ENCODE measurements at regions not wholly inside any gene's neighbourhood (a gene's known extent, or its start where the extent isn't known, plus 50 kb on each side); places are given as distances from the start of the nearest gene placed in this dataset.

DNA sequence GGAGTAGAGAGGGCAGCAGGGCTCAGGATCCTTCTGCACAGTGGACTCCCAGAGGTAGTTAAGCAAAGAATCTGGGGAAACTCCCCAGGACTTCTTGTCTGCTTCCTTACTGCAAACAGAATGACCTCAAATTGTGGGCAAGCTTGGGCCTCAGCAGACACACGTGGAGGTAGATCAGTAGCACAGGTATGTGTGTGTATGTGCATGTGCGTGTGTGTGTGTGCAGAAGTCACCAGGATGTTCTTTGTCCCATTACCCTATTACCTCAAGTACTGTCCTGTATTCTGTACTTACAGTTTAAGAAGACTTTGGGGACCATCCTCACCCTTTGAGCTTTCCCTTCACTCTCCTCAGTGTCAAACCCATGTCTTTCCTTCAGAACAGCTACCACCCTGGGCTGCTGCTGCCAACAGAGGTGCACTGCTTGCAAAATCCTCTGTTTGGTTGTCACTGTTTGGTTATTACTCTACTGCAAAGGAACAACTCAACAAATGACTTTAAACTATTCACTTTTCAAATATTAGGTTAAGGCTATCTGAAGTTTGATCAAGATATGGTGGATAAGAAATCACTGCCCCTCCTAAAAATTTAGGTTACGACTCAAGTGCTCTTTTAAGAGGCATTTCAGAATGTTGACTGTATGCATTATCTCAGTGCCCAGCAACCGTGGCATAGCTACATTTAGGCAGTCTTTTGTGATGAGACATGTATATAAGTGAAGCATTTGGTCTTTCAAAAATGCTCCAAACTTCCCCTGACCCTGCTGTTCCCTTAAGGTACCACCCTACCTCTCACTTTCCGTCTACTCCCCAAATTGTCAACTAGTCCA, 78.2 kb upstream of the MBIP start (continued):
- TF ChIP-seq ZNF155 (tag by site-specific recombination; IDR thresholded peaks at IDR 0.05), result no peak
- TF ChIP-seq ZNF558 (tag by site-specific recombination; IDR thresholded peaks at IDR 0.05), result no peak
- TF ChIP-seq, protein P1, sequence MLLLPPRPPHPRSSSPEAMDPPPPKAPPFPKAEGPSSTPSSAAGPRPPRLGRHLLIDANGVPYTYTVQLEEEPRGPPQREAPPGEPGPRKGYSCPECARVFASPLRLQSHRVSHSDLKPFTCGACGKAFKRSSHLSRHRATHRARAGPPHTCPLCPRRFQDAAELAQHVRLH (tag by site-specific recombination; IDR thresholded peaks at IDR 0.05), result no peak
- no peak for TF ChIP-seq ZNF549 (tag by site-specific recombination; IDR thresholded peaks at IDR 0.05)
- TF ChIP-seq ZNF521 (tag by site-specific recombination; IDR thresholded peaks at IDR 0.05), result no peak
- no peak for TF ChIP-seq ZBTB48 (tag by site-specific recombination; IDR thresholded peaks at IDR 0.05)
- no peak for TF ChIP-seq ZNF169 (tag by site-specific recombination; IDR thresholded peaks at IDR 0.05)

DNA sequence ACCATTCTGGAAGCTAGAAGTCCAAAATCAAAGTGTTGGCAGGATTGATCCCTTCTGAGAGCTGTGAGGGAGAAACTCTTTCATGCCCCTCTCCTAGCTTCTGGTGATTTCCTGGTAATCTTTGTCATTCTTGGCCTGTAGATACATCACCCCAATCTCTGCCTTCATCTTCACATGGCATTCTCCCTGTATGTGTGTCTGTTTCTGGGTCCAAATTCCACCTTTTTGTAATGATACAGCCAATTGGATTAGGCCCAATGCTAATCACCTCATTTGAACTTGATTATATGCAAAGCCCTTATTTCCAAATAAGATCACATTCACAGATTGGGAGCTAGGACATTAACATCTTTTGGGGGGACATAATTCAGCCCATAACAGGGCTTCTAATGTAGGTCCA, 76.9 kb upstream of the MBIP start:
- no peak overlapping the region for H3K27ac ChIP-seq (ENCODE audit: extremely low read depth, low read depth, low read length)
- POLR2A ChIA-PET, result no interaction called here
- H3K9me3 ChIP-seq (ENCODE audit: control insufficient read depth, insufficient read depth, low read depth, low read length), result no peaks in the 10 kb centered on the region
- H3K4me1 ChIP-seq (ENCODE audit: control insufficient read depth, insufficient read depth, low read length), result no peaks in the 10 kb centered on the region
- H3K4me3 ChIP-seq (ENCODE audit: low read depth, low read length), result no peak overlapping the region
- CTCF ChIA-PET, result interaction anchor here (1.0 kb wide), 1 partner anchor 327 kb away, joined by 3 read pairs; no protein-coding TSS in a partner anchor
- no peaks in the 10 kb centered on the region for H3K36me3 ChIP-seq (ENCODE audit: control insufficient read depth in 2 of 2, insufficient read depth in 1 of 2, low read length in 2 of 2)
- no peak for TF ChIP-seq ZNF10 (tag by site-specific recombination; IDR thresholded peaks at IDR 0.05)
- TF ChIP-seq ZNF132 (tag by site-specific recombination; IDR thresholded peaks at IDR 0.05; ENCODE audit: borderline replicate concordance), result no peak
- no peak for TF ChIP-seq ZNF324 (tag by site-specific recombination; IDR thresholded peaks at IDR 0.05)
- TF ChIP-seq GLI4 (tag by site-specific recombination; IDR thresholded peaks at IDR 0.05), result no peak
- TF ChIP-seq, protein P2, sequence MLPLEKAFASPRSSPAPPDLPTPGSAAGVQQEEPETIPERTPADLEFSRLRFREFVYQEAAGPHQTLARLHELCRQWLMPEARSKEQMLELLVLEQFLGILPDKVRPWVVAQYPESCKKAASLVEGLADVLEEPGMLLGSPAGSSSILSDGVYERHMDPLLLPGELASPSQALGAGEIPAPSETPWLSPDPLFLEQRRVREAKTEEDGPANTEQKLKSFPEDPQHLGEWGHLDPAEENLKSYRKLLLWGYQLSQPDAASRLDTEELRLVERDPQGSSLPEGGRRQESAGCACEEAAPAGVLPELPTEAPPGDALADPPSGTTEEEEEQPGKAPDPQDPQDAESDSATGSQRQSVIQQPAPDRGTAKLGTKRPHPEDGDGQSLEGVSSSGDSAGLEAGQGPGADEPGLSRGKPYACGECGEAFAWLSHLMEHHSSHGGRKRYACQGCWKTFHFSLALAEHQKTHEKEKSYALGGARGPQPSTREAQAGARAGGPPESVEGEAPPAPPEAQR (tag by site-specific recombination; IDR thresholded peaks at IDR 0.05), result no peak
- TF ChIP-seq ZNF112 (tag by site-specific recombination; IDR thresholded peaks at IDR 0.05), result no peak
- no peak for TF ChIP-seq ZSCAN23 (tag by site-specific recombination; IDR thresholded peaks at IDR 0.05)
- no peak for TF ChIP-seq ZNF223 (tag by site-specific recombination; IDR thresholded peaks at IDR 0.05)
- no peak for TF ChIP-seq ZNF510 (tag by site-specific recombination; IDR thresholded peaks at IDR 0.05; ENCODE audit: insufficient replicate concordance)

DNA sequence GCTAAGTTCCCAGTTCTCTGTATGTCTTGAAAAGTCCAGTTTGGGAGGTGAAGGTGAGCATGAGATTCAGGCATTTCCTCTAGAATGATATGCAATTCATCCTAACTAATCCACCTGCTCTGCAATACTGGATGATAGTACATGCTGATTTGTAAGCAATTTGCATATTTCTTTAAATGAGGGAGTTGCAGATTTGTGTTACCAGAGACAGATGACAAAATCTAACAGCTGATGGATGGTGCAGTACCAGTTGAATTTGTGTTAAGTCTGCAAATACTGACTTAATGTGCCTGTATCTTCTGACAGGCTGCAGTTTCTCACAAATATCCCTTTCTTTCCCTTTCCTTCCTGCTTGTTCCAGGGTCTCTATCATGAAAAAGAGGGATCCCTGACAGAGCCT, 76.4 kb upstream of the MBIP start:
- ChIA-PET CTCF (no interaction called here), POLR2A (no interaction called here)
- Histone ChIP-seq H3K4me1 (ENCODE audit: control insufficient read depth, insufficient read depth, low read length) (no peaks in the 10 kb centered on the region), H3K36me3 (ENCODE audit: control insufficient read depth in 2 of 2, insufficient read depth in 1 of 2, low read length in 2 of 2) (no peaks in the 10 kb centered on the region), H3K27ac (ENCODE audit: extremely low read depth, low read depth, low read length) (no peak overlapping the region), H3K9me3 (ENCODE audit: control insufficient read depth, insufficient read depth, low read depth, low read length) (no peaks in the 10 kb centered on the region), H3K4me3 (ENCODE audit: low read depth, low read length) (no peak overlapping the region)
- no peak for TF ChIP-seq ZNF394 (tag by site-specific recombination; IDR thresholded peaks at IDR 0.05; ENCODE audit: borderline replicate concordance)
- no peak for TF ChIP-seq ZNF114 (tag by site-specific recombination; IDR thresholded peaks at IDR 0.05)
- no peak for TF ChIP-seq ZNF768 (tag by site-specific recombination; IDR thresholded peaks at IDR 0.05)
- no peak for TF ChIP-seq ZNF2 (tag by site-specific recombination; IDR thresholded peaks at IDR 0.05)
- no peak for TF ChIP-seq ZNF596 (tag by site-specific recombination; IDR thresholded peaks at IDR 0.05)
- no peak for TF ChIP-seq OVOL3 (tag by site-specific recombination; IDR thresholded peaks at IDR 0.05)
- no peak for TF ChIP-seq GLIS1 (tag by site-specific recombination; IDR thresholded peaks at IDR 0.05)
- TF ChIP-seq ZBTB21 (tag by site-specific recombination; IDR thresholded peaks at IDR 0.05), result no peak
- no peak for TF ChIP-seq SETDB1 (IDR thresholded peaks at IDR 0.05; ENCODE audit: insufficient read length, low read length)
- TF ChIP-seq ZNF423 (tag by site-specific recombination; IDR thresholded peaks at IDR 0.05), result no peak
- TF ChIP-seq SALL2 (tag by site-specific recombination; IDR thresholded peaks at IDR 0.05; ENCODE audit: borderline replicate concordance), result no peak
- TF ChIP-seq ZSCAN16 (tag by site-specific recombination; IDR thresholded peaks at IDR 0.05), result no peak
- TF ChIP-seq ZIC2 (tag by site-specific recombination; IDR thresholded peaks at IDR 0.05), result no peak
- no peak for TF ChIP-seq IKZF3 (tag by site-specific recombination; IDR thresholded peaks at IDR 0.05)
- TF ChIP-seq ZNF404 (tag by site-specific recombination; IDR thresholded peaks at IDR 0.05), result no peak
- no peak for TF ChIP-seq ZNF155 (tag by site-specific recombination; IDR thresholded peaks at IDR 0.05)
- no peak for TF ChIP-seq ZNF174 (tag by site-specific recombination; IDR thresholded peaks at IDR 0.05)

Data from HEK293 (cell line).